ENCODE measurements at regions not wholly inside any gene's neighbourhood (a gene's known extent, or its start where the extent isn't known, plus 50 kb on each side); places are given as distances from the start of the nearest gene placed in this dataset.
A peak's percentile ranks its signal among the peaks of the same experiment; 100 is the strongest.

GRCh38 chr1:240030236-240030635 lies 61.4 kb upstream of the FMN2 start:
- Mint-ChIP-seq H3K4me3 (no peak overlapping the region), H3K9me3 (no peaks in the 10 kb centered on the region), H3K27ac (no peak overlapping the region), H3K27me3 (ENCODE audit: low read depth) (no peaks in the 10 kb centered on the region), H3K36me3 (no peaks in the 10 kb centered on the region), H3K4me1 (peaks cover 17% of the 10 kb centered on the region)
- DNase-seq (ENCODE audit: low spot score) (no peak), ATAC-seq (no peak)
- TF ChIP-seq PRRX2 (CRISPR knock-in tag; IDR thresholded peaks at IDR 0.05) (no peak), GTF2I (CRISPR knock-in tag; conservative IDR thresholded peaks at IDR 0.05) (no peak), EMX1 (CRISPR knock-in tag; IDR thresholded peaks at IDR 0.05) (no peak), ZBTB43 (CRISPR knock-in tag; IDR thresholded peaks at IDR 0.05) (no peak), TEAD4 (CRISPR knock-in tag; IDR thresholded peaks at IDR 0.05) (no peak)
- CTCF ChIA-PET: interaction anchor here (1.0 to 1.4 kb wide), 2 partner anchors 77 to 268 kb away, joined by 3 read pairs; no protein-coding TSS in a partner anchor
- POLR2A ChIA-PET: no interaction called here

GRCh38 chr1:240031009-240031408 lies 60.7 kb upstream of the FMN2 start:
- peaks cover 3% of the 10 kb centered on the region for H3K9me3 Mint-ChIP-seq
- POLR2A ChIA-PET: no interaction called here
- no peak overlapping the region for H3K27ac Mint-ChIP-seq
- H3K27me3 Mint-ChIP-seq (ENCODE audit: low read depth): no peaks in the 10 kb centered on the region
- no peak overlapping the region for H3K4me3 Mint-ChIP-seq
- no peak for DNase-seq (ENCODE audit: low spot score)
- CTCF ChIA-PET: no interaction called here
- TF ChIP-seq HMGA2 (CRISPR knock-in tag; IDR thresholded peaks at IDR 0.05) (peak; percentile 36; the same call in 1 of the 2 replicates), E2F4 (CRISPR knock-in tag; IDR thresholded peaks at IDR 0.05; ENCODE audit: borderline replicate concordance, low read depth) (no peak)
- no peaks in the 10 kb centered on the region for H3K36me3 Mint-ChIP-seq
- no peak for ATAC-seq
- peaks cover 17% of the 10 kb centered on the region for H3K4me1 Mint-ChIP-seq

- TF ChIP-seq ATF1 (CRISPR knock-in tag; IDR thresholded peaks at IDR 0.05): no peak
- peaks cover 7% of the 10 kb centered on the region for H3K9me3 Mint-ChIP-seq
- H3K27ac Mint-ChIP-seq: no peak overlapping the region
- peaks cover 3% of the 10 kb centered on the region for H3K36me3 Mint-ChIP-seq
- ChIA-PET POLR2A (no interaction called here), CTCF (no interaction called here)
- H3K4me3 Mint-ChIP-seq: no peak overlapping the region
- peaks cover 17% of the 10 kb centered on the region for H3K4me1 Mint-ChIP-seq
- no peaks in the 10 kb centered on the region for H3K27me3 Mint-ChIP-seq (ENCODE audit: low read depth)
- ATAC-seq: no peak
- no peak for DNase-seq (ENCODE audit: low spot score)
These were observed 60.3 kb upstream of the FMN2 start for GRCh38 chr1:240031414-240031813.

GRCh38 chr1:240033406-240033805 lies 58.3 kb upstream of the FMN2 start:
- ChIA-PET POLR2A (no interaction called here), CTCF (no interaction called here)
- Mint-ChIP-seq H3K4me1 (peaks cover 21% of the 10 kb centered on the region), H3K36me3 (peaks cover 6% of the 10 kb centered on the region), H3K27ac (no peak overlapping the region), H3K9me3 (peaks cover 23% of the 10 kb centered on the region), H3K27me3 (ENCODE audit: low read depth) (peaks cover 2% of the 10 kb centered on the region; the same call in 1 of the 2 replicates), H3K4me3 (no peak overlapping the region)
- no peak for DNase-seq (ENCODE audit: low spot score)
- 0 out of 2 replicates have a peak, but pooled peaks have one; percentile 34 for ATAC-seq
- no peak for TF ChIP-seq ZNF232 (CRISPR knock-in tag; IDR thresholded peaks at IDR 0.05)
- no peak for TF ChIP-seq ZNF263 (CRISPR knock-in tag; IDR thresholded peaks at IDR 0.05; ENCODE audit: low read depth)
- no peak for TF ChIP-seq ZNF219 (CRISPR knock-in tag; IDR thresholded peaks at IDR 0.05; ENCODE audit: borderline replicate concordance)
- no peak for TF ChIP-seq GABPB1 (CRISPR knock-in tag; IDR thresholded peaks at IDR 0.05)
- TF ChIP-seq ZBTB21 (CRISPR knock-in tag; IDR thresholded peaks at IDR 0.05; ENCODE audit: borderline replicate concordance): no peak
- TF ChIP-seq GTF2I (CRISPR knock-in tag; conservative IDR thresholded peaks at IDR 0.05): no peak
- TF ChIP-seq NFATC4 (CRISPR knock-in tag; IDR thresholded peaks at IDR 0.05): no peak

GRCh38 chr1:240036526-240036925 lies 55.2 kb upstream of the FMN2 start:
- ChIA-PET POLR2A (no interaction called here), CTCF (no interaction called here)
- DNase-seq (ENCODE audit: low spot score): no peak
- Mint-ChIP-seq H3K36me3 (peaks cover 6% of the 10 kb centered on the region), H3K9me3 (peaks cover 23% of the 10 kb centered on the region), H3K27me3 (ENCODE audit: low read depth) (peaks cover 2% of the 10 kb centered on the region; the same call in 1 of the 2 replicates), H3K27ac (no peak overlapping the region), H3K4me3 (no peak overlapping the region), H3K4me1 (peaks cover 11% of the 10 kb centered on the region)
- no peak for ATAC-seq
- no peak for TF ChIP-seq NR1H2 (CRISPR knock-in tag; IDR thresholded peaks at IDR 0.05)

Data from WTC11 (cell line).